Osteoblast (primary cell): ENCODE measurements at regions not wholly inside any gene's neighbourhood (a gene's known extent, or its start where the extent isn't known, plus 50 kb on each side); places are given as distances from the start of the nearest gene placed in this dataset.

ENCODE experiments used
- DNase-seq: peaks from one replicate; pipeline ENCODE4 v3.0.0; 2011; ENCODE audit warnings: low spot score, mixed read lengths; ENCODE audit not compliant: insufficient read length; ENCODE audit errors: missing footprints
- H2AFZ ChIP-seq: 2 replicates; pipeline ENCODE4 v1.6.0; 2011; ENCODE audit warnings: mild to moderate bottlenecking, low read length
- H3K27ac ChIP-seq: 2 replicates; pipeline ENCODE4 v1.5.1; 2011; ENCODE audit warnings: mild to moderate bottlenecking, low read depth, low read length, moderate library complexity
- H3K27me3 ChIP-seq: 2 replicates; pipeline ENCODE4 v1.6.0; 2012; ENCODE audit warnings: mild to moderate bottlenecking, control low read depth, inconsistent platforms, low read length, moderate library complexity; ENCODE audit not compliant: insufficient read depth
- H3K36me3 ChIP-seq: 2 replicates; pipeline ENCODE4 v1.5.1; 2011; ENCODE audit warnings: mild to moderate bottlenecking, low read length, control low read depth, moderate library complexity; ENCODE audit not compliant: insufficient read depth
- H3K4me1 ChIP-seq: 2 replicates; pipeline ENCODE4 v1.5.1; 2011; ENCODE audit warnings: mild to moderate bottlenecking, low read length, control low read depth, moderate library complexity; ENCODE audit not compliant: insufficient read depth
- H3K4me2 ChIP-seq: 2 replicates; pipeline ENCODE4 v1.6.0; 2011; ENCODE audit warnings: mild to moderate bottlenecking, low read length; ENCODE audit not compliant: insufficient read depth
- H3K4me3 ChIP-seq: fragments of 200-600 bp; sonication (generic); 3 replicates; pipeline ENCODE4 v1.5.1; 2012; ENCODE audit warnings: mild to moderate bottlenecking, low read length, inconsistent platforms; ENCODE audit not compliant: insufficient read depth
- H3K79me2 ChIP-seq: 2 replicates; pipeline ENCODE4 v1.6.0; 2012; ENCODE audit warnings: mild to moderate bottlenecking, low read length, control low read depth, inconsistent platforms; ENCODE audit not compliant: insufficient read depth
- H3K9me3 ChIP-seq: 2 replicates; pipeline ENCODE4 v1.5.1; 2011; ENCODE audit warnings: low read depth, low read length, control low read depth
- H4K20me1 ChIP-seq: 2 replicates; pipeline ENCODE4 v1.6.0; 2012; ENCODE audit warnings: mild to moderate bottlenecking, low read length, control low read depth; ENCODE audit not compliant: insufficient read depth
- CTCF ChIP-seq: IDR thresholded peaks from 2 replicates; pipeline ENCODE4 v1.5.1; 2011; ENCODE audit warnings: mild to moderate bottlenecking, low read depth, low read length, moderate library complexity; ENCODE audit errors: extremely low read depth

GRCh38 chr13:74839656-74840055 is 642.3 kb downstream of the TBC1D4 start:
- no peak overlapping the region for H3K27ac ChIP-seq
- no peaks in the 10 kb centered on the region for H3K79me2 ChIP-seq
- H3K4me2 ChIP-seq: no peak overlapping the region
- no peaks in the 10 kb centered on the region for H4K20me1 ChIP-seq
- no peak overlapping the region for H3K4me3 ChIP-seq
- no peaks in the 10 kb centered on the region for H3K36me3 ChIP-seq
- no peak for TF ChIP-seq CTCF
- peaks cover 2% of the 10 kb centered on the region for H3K4me1 ChIP-seq
- DNase-seq: peak; percentile 14
- H2AFZ ChIP-seq: no peak overlapping the region
- no peaks in the 10 kb centered on the region for H3K27me3 ChIP-seq
- H3K9me3 ChIP-seq: no peaks in the 10 kb centered on the region

GRCh38 chr13:74838096-74838495 is 643.9 kb downstream of the TBC1D4 start:
- Histone ChIP-seq H3K79me2 (no peaks in the 10 kb centered on the region), H3K4me1 (peaks cover 2% of the 10 kb centered on the region), H3K27ac (no peak overlapping the region), H3K4me3 (no peak overlapping the region), H3K9me3 (no peaks in the 10 kb centered on the region), H3K36me3 (no peaks in the 10 kb centered on the region), H3K4me2 (no peak overlapping the region), H3K27me3 (no peaks in the 10 kb centered on the region), H2AFZ (no peak overlapping the region), H4K20me1 (no peaks in the 10 kb centered on the region)
- DNase-seq: no peak
- TF ChIP-seq CTCF: no peak

GRCh38 chr13:74836628-74837027 is 645.3 kb downstream of the TBC1D4 start:
- Histone ChIP-seq H3K4me1 (peaks cover 2% of the 10 kb centered on the region), H3K27ac (no peak overlapping the region), H3K27me3 (no peaks in the 10 kb centered on the region), H3K9me3 (no peaks in the 10 kb centered on the region), H3K36me3 (no peaks in the 10 kb centered on the region), H3K4me2 (no peak overlapping the region), H2AFZ (no peak overlapping the region), H3K4me3 (no peak overlapping the region), H4K20me1 (no peaks in the 10 kb centered on the region), H3K79me2 (no peaks in the 10 kb centered on the region)
- no peak for TF ChIP-seq CTCF
- no peak for DNase-seq

GRCh38 chr13:74835579-74835978 is 646.4 kb downstream of the TBC1D4 start:
- Histone ChIP-seq H3K27me3 (no peaks in the 10 kb centered on the region), H3K4me1 (peaks cover 2% of the 10 kb centered on the region), H3K4me3 (no peak overlapping the region), H3K36me3 (no peaks in the 10 kb centered on the region), H2AFZ (no peak overlapping the region), H3K27ac (no peak overlapping the region), H3K9me3 (no peaks in the 10 kb centered on the region), H3K4me2 (no peak overlapping the region), H4K20me1 (no peaks in the 10 kb centered on the region), H3K79me2 (no peaks in the 10 kb centered on the region)
- no peak for DNase-seq
- no peak for TF ChIP-seq CTCF
